ENCODE measurements at regions not wholly inside any gene's neighbourhood (a gene's known extent, or its start where the extent isn't known, plus 50 kb on each side); places are given as distances from the start of the nearest gene placed in this dataset.

- DNase-seq (ENCODE audit: low read depth, low spot score) (no peak), ATAC-seq (no peak)
- Histone ChIP-seq H3K9ac (ENCODE audit: low read length) (no peak overlapping the region), H3K9me2 (ENCODE audit: insufficient read depth) (no peaks in the 10 kb centered on the region), H3K4me3 (replicated peaks in 1 of 2; ENCODE audit: low read depth in 1 of 2, low read length in 2 of 2) (no peak overlapping the region), H3K79me2 (ENCODE audit: insufficient read depth, low read length) (no peaks in the 10 kb centered on the region), H3K27ac (ENCODE audit: low read depth, low read length) (no peak overlapping the region), H3K4me2 (ENCODE audit: low read length) (no peak overlapping the region), H3K36me3 (ENCODE audit: control insufficient read depth in 1 of 2, insufficient read depth in 2 of 2, low read length in 2 of 2) (no peaks in the 10 kb centered on the region), H4K20me1 (ENCODE audit: insufficient read depth) (no peaks in the 10 kb centered on the region), H3K4me1 (ENCODE audit: control insufficient read depth in 1 of 2, insufficient read depth in 2 of 2, low read length in 2 of 2) (no peaks in the 10 kb centered on the region), H2AFZ (ENCODE audit: low read depth, low read length, poor library complexity, severe bottlenecking) (no peak overlapping the region), H3K27me3 (ENCODE audit: insufficient read depth, low read length) (no peaks in the 10 kb centered on the region), H3K9me3 (ENCODE audit: control insufficient read depth in 1 of 2, insufficient read depth in 1 of 2, low read depth in 1 of 2, low read length in 2 of 2) (no peaks in the 10 kb centered on the region)
- POLR2A ChIA-PET, result no interaction called here
- no peak for TF ChIP-seq JUND (IDR thresholded peaks at IDR 0.05)
- TF ChIP-seq TCF7L2 (IDR thresholded peaks at IDR 0.05; ENCODE audit: borderline replicate concordance, extremely low read depth, insufficient read depth, insufficient read length), result no peak
- no peak for TF ChIP-seq POLR2A (IDR thresholded peaks at IDR 0.05; ENCODE audit: borderline replicate concordance, extremely low read depth, insufficient read depth, insufficient read length)
- no peak for TF ChIP-seq EZH2 (IDR thresholded peaks at IDR 0.05)
- TF ChIP-seq, protein P1, sequence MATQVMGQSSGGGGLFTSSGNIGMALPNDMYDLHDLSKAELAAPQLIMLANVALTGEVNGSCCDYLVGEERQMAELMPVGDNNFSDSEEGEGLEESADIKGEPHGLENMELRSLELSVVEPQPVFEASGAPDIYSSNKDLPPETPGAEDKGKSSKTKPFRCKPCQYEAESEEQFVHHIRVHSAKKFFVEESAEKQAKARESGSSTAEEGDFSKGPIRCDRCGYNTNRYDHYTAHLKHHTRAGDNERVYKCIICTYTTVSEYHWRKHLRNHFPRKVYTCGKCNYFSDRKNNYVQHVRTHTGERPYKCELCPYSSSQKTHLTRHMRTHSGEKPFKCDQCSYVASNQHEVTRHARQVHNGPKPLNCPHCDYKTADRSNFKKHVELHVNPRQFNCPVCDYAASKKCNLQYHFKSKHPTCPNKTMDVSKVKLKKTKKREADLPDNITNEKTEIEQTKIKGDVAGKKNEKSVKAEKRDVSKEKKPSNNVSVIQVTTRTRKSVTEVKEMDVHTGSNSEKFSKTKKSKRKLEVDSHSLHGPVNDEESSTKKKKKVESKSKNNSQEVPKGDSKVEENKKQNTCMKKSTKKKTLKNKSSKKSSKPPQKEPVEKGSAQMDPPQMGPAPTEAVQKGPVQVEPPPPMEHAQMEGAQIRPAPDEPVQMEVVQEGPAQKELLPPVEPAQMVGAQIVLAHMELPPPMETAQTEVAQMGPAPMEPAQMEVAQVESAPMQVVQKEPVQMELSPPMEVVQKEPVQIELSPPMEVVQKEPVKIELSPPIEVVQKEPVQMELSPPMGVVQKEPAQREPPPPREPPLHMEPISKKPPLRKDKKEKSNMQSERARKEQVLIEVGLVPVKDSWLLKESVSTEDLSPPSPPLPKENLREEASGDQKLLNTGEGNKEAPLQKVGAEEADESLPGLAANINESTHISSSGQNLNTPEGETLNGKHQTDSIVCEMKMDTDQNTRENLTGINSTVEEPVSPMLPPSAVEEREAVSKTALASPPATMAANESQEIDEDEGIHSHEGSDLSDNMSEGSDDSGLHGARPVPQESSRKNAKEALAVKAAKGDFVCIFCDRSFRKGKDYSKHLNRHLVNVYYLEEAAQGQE (IDR thresholded peaks at IDR 0.05; ENCODE audit: low read depth), result no peak
- TF ChIP-seq SRF (IDR thresholded peaks at IDR 0.05; ENCODE audit: low read depth), result no peak
- CTCF ChIA-PET, result no interaction called here
- BruUV-seq (replicated peaks), result no TSS peak
- intact Hi-C loops (cut with micrococcal nuclease), result no loop called here
- RAD21 ChIA-PET (ENCODE audit: low non-redundant PET in 1 of 2, low total read pairs in 2 of 2, uncharacterized antibody in 2 of 2, unreplicated experiment in 2 of 2), result no interaction called here
These were observed 2294.4 kb downstream of the TP53TG3F start for GRCh38 chr16:35753559-35754390.

Data from HCT116 (cell line).